HL-60 (cell line): ENCODE measurements at regions not wholly inside any gene's neighbourhood (a gene's known extent, or its start where the extent isn't known, plus 50 kb on each side); places are given as distances from the start of the nearest gene placed in this dataset.

Experiments used
- DNase-seq, 2 experiments: peaks; one replicate each; pipeline ENCODE4 v3.0.0-alpha.2; 2010 to 2020; ENCODE audit warnings: low read depth in 1 of 2, low spot score in 1 of 2
- H3K27ac ChIP-seq: fragments of 250-450 bp; sonication (Bioruptor Pico); replicated peaks from 2 replicates; pipeline ENCODE4 v1.5.1; 2020; ENCODE audit warnings: mild to moderate bottlenecking, moderate library complexity
- H3K27me3 ChIP-seq: fragments of 250-450 bp; sonication (Bioruptor Pico); 2 replicates; pipeline ENCODE4 v1.5.1; 2021; ENCODE audit warnings: mild to moderate bottlenecking, moderate library complexity; ENCODE audit not compliant: insufficient read depth, poor library complexity, severe bottlenecking
- H3K4me3 ChIP-seq: replicated peaks from 2 replicates; pipeline ENCODE4 v1.5.1; 2011; ENCODE audit warnings: mild to moderate bottlenecking, control low read depth, low read length; ENCODE audit not compliant: insufficient read depth
- GABPA ChIP-seq: IDR thresholded peaks from 2 replicates; pipeline ENCODE4 v1.6.1; 2012; ENCODE audit warnings: low read depth
- POLR2AphosphoS5 ChIP-seq: IDR thresholded peaks from 2 replicates; pipeline ENCODE4 v1.6.1; 2012; ENCODE audit warnings: low read depth
- SPI1 ChIP-seq: IDR thresholded peaks from 2 replicates; pipeline ENCODE4 v1.6.1; 2012; ENCODE audit warnings: low read depth, mild to moderate bottlenecking, borderline replicate concordance
- TF ChIP-seq, protein P1 (sequence below): IDR thresholded peaks from one replicate; pipeline ENCODE4 v1.5.1; 2011; ENCODE audit warnings: low read length, control low read depth, inconsistent platforms; ENCODE audit not compliant: insufficient read depth
- TF ChIP-seq, protein P2 (sequence below): IDR thresholded peaks from 2 replicates; pipeline ENCODE4 v1.6.1; 2012; ENCODE audit warnings: low read depth; ENCODE audit not compliant: insufficient replicate concordance

DNA sequence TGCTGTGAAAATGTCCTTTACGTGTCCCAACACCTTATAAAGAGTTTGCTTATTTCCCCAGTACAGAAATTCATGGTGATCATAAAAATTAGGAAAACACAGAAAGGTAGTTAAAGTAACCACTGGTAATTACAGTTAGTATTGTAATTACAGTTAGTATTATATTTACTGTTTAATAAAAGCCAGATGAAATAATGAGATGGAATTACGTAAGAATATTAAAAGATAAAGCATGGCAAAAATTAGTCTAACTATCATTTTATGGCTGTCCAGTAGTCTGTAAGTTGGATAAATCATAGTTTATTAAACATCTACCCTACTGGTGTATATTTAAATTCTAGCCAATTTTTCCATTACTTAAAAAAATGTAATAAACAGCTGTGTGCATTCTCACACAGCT lies 638.8 kb downstream of the ACTR3B start:
- Histone ChIP-seq H3K27me3 (no peaks in the 10 kb centered on the region), H3K4me3 (no peak overlapping the region), H3K27ac (no peak overlapping the region)
- no peak for TF ChIP-seq SPI1
- no peak for TF ChIP-seq GABPA
- TF ChIP-seq POLR2AphosphoS5 = no peak
- TF ChIP-seq, protein P1, sequence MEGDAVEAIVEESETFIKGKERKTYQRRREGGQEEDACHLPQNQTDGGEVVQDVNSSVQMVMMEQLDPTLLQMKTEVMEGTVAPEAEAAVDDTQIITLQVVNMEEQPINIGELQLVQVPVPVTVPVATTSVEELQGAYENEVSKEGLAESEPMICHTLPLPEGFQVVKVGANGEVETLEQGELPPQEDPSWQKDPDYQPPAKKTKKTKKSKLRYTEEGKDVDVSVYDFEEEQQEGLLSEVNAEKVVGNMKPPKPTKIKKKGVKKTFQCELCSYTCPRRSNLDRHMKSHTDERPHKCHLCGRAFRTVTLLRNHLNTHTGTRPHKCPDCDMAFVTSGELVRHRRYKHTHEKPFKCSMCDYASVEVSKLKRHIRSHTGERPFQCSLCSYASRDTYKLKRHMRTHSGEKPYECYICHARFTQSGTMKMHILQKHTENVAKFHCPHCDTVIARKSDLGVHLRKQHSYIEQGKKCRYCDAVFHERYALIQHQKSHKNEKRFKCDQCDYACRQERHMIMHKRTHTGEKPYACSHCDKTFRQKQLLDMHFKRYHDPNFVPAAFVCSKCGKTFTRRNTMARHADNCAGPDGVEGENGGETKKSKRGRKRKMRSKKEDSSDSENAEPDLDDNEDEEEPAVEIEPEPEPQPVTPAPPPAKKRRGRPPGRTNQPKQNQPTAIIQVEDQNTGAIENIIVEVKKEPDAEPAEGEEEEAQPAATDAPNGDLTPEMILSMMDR = no peak
- TF ChIP-seq, protein P2, sequence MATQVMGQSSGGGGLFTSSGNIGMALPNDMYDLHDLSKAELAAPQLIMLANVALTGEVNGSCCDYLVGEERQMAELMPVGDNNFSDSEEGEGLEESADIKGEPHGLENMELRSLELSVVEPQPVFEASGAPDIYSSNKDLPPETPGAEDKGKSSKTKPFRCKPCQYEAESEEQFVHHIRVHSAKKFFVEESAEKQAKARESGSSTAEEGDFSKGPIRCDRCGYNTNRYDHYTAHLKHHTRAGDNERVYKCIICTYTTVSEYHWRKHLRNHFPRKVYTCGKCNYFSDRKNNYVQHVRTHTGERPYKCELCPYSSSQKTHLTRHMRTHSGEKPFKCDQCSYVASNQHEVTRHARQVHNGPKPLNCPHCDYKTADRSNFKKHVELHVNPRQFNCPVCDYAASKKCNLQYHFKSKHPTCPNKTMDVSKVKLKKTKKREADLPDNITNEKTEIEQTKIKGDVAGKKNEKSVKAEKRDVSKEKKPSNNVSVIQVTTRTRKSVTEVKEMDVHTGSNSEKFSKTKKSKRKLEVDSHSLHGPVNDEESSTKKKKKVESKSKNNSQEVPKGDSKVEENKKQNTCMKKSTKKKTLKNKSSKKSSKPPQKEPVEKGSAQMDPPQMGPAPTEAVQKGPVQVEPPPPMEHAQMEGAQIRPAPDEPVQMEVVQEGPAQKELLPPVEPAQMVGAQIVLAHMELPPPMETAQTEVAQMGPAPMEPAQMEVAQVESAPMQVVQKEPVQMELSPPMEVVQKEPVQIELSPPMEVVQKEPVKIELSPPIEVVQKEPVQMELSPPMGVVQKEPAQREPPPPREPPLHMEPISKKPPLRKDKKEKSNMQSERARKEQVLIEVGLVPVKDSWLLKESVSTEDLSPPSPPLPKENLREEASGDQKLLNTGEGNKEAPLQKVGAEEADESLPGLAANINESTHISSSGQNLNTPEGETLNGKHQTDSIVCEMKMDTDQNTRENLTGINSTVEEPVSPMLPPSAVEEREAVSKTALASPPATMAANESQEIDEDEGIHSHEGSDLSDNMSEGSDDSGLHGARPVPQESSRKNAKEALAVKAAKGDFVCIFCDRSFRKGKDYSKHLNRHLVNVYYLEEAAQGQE = no peak
- no peak for DNase-seq

DNA sequence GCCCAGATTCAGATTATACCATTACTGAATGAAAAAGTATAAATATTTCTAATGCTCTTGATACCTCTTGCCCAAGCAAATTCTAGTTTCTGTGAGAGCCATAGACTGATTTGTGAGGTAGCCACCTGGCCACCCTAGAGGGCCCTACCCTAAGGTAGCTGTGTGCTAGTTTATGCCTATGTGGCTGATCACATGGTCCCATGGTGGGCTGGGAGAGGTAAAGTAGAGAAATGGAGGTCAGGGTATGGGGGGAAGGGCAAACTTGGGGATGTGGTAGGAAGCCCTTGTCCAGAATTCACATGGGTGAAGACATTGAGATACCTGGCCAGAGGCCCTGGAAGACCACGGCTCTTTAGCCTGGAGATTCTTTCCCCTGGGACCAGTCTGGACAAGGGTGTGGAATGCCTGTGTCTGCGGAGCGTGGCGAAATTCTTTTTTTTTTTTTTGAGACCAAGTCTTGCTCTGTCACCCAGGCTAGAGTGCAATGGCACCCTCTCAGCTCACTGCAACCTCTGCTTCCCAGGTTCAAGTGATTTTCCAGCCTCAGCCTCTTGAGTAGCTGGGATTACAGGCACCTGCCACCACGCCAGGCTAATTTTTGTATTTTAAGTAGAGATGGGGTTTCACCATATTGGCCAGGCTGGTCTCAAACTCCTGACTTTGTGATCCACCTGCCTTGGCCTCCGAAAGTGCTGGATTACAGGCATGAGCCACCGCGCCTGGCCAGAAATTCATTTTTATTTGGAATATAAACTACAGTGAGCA lies 639.4 kb downstream of the ACTR3B start:
- Histone ChIP-seq H3K27ac (no peak overlapping the region), H3K4me3 (no peak overlapping the region), H3K27me3 (no peaks in the 10 kb centered on the region)
- no peak for TF ChIP-seq POLR2AphosphoS5
- no peak for TF ChIP-seq SPI1
- TF ChIP-seq, protein P1 = no peak
- no peak for TF ChIP-seq GABPA
- TF ChIP-seq, protein P2 = no peak
- no peak for DNase-seq

DNA sequence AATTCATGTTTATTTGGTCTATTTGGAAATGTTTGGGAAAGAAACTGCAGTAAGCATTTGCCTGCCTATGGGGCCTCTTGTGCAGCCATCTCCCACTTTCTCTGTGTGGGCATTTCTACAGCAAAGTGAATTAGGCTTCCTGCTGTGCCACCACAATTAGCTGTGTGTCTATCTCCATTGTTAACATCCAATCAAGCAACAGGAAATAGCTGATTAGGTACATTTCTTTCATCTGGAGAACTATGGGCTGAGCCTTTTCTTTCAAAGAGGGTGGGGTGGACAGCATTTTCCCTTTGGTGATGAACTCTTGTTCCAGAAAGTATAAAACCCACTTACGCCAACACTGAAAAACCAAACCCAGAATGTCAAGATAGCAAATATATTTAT lies 640.0 kb downstream of the ACTR3B start:
- H3K27me3 ChIP-seq = no peaks in the 10 kb centered on the region
- no peak for TF ChIP-seq POLR2AphosphoS5
- TF ChIP-seq, protein P1 = no peak
- DNase-seq = no peak
- H3K4me3 ChIP-seq = no peak overlapping the region
- H3K27ac ChIP-seq = no peak overlapping the region
